ENCODE measurements at regions not wholly inside any gene's neighbourhood (a gene's known extent, or its start where the extent isn't known, plus 50 kb on each side); places are given as distances from the start of the nearest gene placed in this dataset.

- TF ChIP-seq, protein P1, sequence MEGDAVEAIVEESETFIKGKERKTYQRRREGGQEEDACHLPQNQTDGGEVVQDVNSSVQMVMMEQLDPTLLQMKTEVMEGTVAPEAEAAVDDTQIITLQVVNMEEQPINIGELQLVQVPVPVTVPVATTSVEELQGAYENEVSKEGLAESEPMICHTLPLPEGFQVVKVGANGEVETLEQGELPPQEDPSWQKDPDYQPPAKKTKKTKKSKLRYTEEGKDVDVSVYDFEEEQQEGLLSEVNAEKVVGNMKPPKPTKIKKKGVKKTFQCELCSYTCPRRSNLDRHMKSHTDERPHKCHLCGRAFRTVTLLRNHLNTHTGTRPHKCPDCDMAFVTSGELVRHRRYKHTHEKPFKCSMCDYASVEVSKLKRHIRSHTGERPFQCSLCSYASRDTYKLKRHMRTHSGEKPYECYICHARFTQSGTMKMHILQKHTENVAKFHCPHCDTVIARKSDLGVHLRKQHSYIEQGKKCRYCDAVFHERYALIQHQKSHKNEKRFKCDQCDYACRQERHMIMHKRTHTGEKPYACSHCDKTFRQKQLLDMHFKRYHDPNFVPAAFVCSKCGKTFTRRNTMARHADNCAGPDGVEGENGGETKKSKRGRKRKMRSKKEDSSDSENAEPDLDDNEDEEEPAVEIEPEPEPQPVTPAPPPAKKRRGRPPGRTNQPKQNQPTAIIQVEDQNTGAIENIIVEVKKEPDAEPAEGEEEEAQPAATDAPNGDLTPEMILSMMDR (IDR thresholded peaks at IDR 0.05), result no peak
- TF ChIP-seq POLR2A (IDR thresholded peaks at IDR 0.05), result no peak
These were observed 192.8 kb upstream of the CDH11 start for GRCh38 chr16:65314627-65315008.
